GM12878 (cell line): ENCODE measurements at regions not wholly inside any gene's neighbourhood (a gene's known extent, or its start where the extent isn't known, plus 50 kb on each side); places are given as distances from the start of the nearest gene placed in this dataset.
A peak's percentile ranks its signal among the peaks of the same experiment; 100 is the strongest.

Source experiments
- ATAC-seq: fragments of 200-7000 bp; cut with Tn5 transposase; 3 replicates; pipeline ENCODE4 v1.9.1; 2020; ENCODE audit warnings: mild to moderate bottlenecking, moderate library complexity
- BruUV-seq: library from RNA; stranded (reverse); fragments of 400-500 nt; replicated peaks from 2 replicates; lab custom pipeline; 2021; lab: Mats Ljungman, UMichigan
- CTCF ChIA-PET: fragments of 300-600 bp; sonication (Branson Sonifier 250); formaldehyde crosslinking; extraction: SDS; loops from one replicate; lab custom pipeline; 2021; ENCODE audit warnings: inconsistent platforms; lab: Yijun Ruan, JAX
- POLR2A ChIA-PET: fragments of 350-600 bp; formaldehyde crosslinking; extraction: SDS; loops from one replicate; lab custom pipeline; 2021; ENCODE audit warnings: inconsistent platforms; lab: Charles Lee
- RAD21 ChIA-PET: fragments of 300-600 bp; sonication (Branson Sonifier 250); formaldehyde crosslinking; loops from one replicate; lab custom pipeline; 2023; ENCODE audit warnings: antibody characterized with exemption; ENCODE audit not compliant: unreplicated experiment; lab: Charles Lee
- SMC1A ChIA-PET: fragments of 300-600 bp; sonication (Branson Sonifier 250); formaldehyde crosslinking; loops from one replicate; lab custom pipeline; 2023; ENCODE audit not compliant: unreplicated experiment, uncharacterized antibody; lab: Charles Lee
- DNase-seq: peaks from one replicate; pipeline ENCODE4 v3.0.0-alpha.2; 2011; ENCODE audit warnings: low read depth, low spot score
- FAIRE-seq: peaks from 3 replicates; lab custom pipeline; 2011; peaks lifted over from hg19 to GRCh38; lab: Jason Lieb, UNC
- H2AFZ ChIP-seq: 2 replicates; pipeline ENCODE4 v1.6.0; 2011; ENCODE audit warnings: low read depth, low read length, control low read depth; ENCODE audit not compliant: control insufficient read depth
- H3K27ac ChIP-seq: 2 replicates; pipeline ENCODE4 v1.5.1; 2011; ENCODE audit warnings: control low read depth; ENCODE audit not compliant: control insufficient read depth, insufficient read depth
- H3K27me3 ChIP-seq, 2 experiments: replicated peaks in 1 of 2; 2 replicates each; pipeline versions ENCODE4 v1.6.0 to v1.6.1; 2011; ENCODE audit warnings: low read length in 1 of 2; ENCODE audit not compliant: control insufficient read depth in 2 of 2, insufficient read depth in 2 of 2
- H3K36me3 ChIP-seq, 2 experiments: 2 replicates each; pipeline ENCODE4 v1.5.1; 2011; ENCODE audit warnings: low read length in 1 of 2; ENCODE audit not compliant: control insufficient read depth in 2 of 2, insufficient read depth in 2 of 2
- H3K4me1 ChIP-seq: 2 replicates; pipeline ENCODE4 v1.6.1; 2011; ENCODE audit warnings: mild to moderate bottlenecking, low read length, moderate library complexity, mixed read lengths; ENCODE audit not compliant: control insufficient read depth, insufficient read depth
- H3K4me2 ChIP-seq: 2 replicates; pipeline ENCODE4 v1.6.0; 2011; ENCODE audit warnings: control low read depth; ENCODE audit not compliant: control insufficient read depth, insufficient read depth
- H3K4me3 ChIP-seq: fragments of 200-600 bp; sonication (generic); 2 replicates; pipeline ENCODE4 v1.5.1; 2016
- H3K79me2 ChIP-seq: 2 replicates; pipeline ENCODE4 v1.6.0; 2011; ENCODE audit warnings: low read length; ENCODE audit not compliant: control insufficient read depth, insufficient read depth
- H3K9ac ChIP-seq: 2 replicates; pipeline ENCODE4 v1.8.0; 2011; ENCODE audit warnings: low read length, control low read depth, mixed read lengths; ENCODE audit not compliant: control insufficient read depth, insufficient read depth
- H3K9me3 ChIP-seq: replicated peaks from 3 replicates; pipeline ENCODE4 v1.5.1; 2011; ENCODE audit warnings: mild to moderate bottlenecking, low read length; ENCODE audit not compliant: control insufficient read depth, insufficient read depth
- H4K20me1 ChIP-seq: 2 replicates; pipeline ENCODE4 v1.6.0; 2011; ENCODE audit not compliant: control insufficient read depth, insufficient read depth
- BHLHE40 ChIP-seq, 2 experiments: fragments of 450-650 bp in 1 of 2; IDR thresholded peaks; 2 replicates each; pipeline ENCODE4 v1.6.1; 2011 to 2017; ENCODE audit warnings: low read depth in 2 of 2, borderline replicate concordance in 1 of 2, improper control_type of control experiment in 1 of 2, low read length in 1 of 2, mild to moderate bottlenecking in 1 of 2
- BMI1 ChIP-seq: fragments of 450-650 bp; IDR thresholded peaks from 2 replicates; pipeline ENCODE4 v1.6.1; 2016; ENCODE audit warnings: mild to moderate bottlenecking, moderate library complexity, borderline replicate concordance
- CBX5 ChIP-seq: sonication (generic); IDR thresholded peaks from 2 replicates; pipeline ENCODE4 v1.6.1; 2016; ENCODE audit warnings: low read depth, moderate library complexity, mild to moderate bottlenecking, inconsistent platforms
- CHD2 ChIP-seq: IDR thresholded peaks from 2 replicates; pipeline ENCODE4 v1.6.1; 2011; ENCODE audit warnings: low read depth, low read length, improper control_type of control experiment, borderline replicate concordance
- CREB1 ChIP-seq: IDR thresholded peaks from 2 replicates; pipeline ENCODE4 v1.6.1; 2012; ENCODE audit warnings: low read depth, mild to moderate bottlenecking, inconsistent platforms
- ESRRA ChIP-seq: IDR thresholded peaks from 2 replicates; pipeline ENCODE4 v1.6.1; 2012; ENCODE audit warnings: mild to moderate bottlenecking, low read length, improper control_type of control experiment
- GATAD2B ChIP-seq: fragments of 450-650 bp; conservative IDR thresholded peaks from 2 replicates; pipeline ENCODE4 v1.6.1; 2017; ENCODE audit warnings: low read depth, mild to moderate bottlenecking, moderate library complexity
- IKZF1 ChIP-seq: fragments of 450-650 bp; conservative IDR thresholded peaks from 2 replicates; pipeline ENCODE4 v1.6.1; 2017; ENCODE audit warnings: antibody characterized with exemption, mild to moderate bottlenecking
- NFYB ChIP-seq: IDR thresholded peaks from 2 replicates; pipeline ENCODE4 v1.6.1; 2011; ENCODE audit warnings: low read depth, mild to moderate bottlenecking, low read length, improper control_type of control experiment, moderate library complexity; ENCODE audit not compliant: insufficient read depth
- NR2C1 ChIP-seq: fragments of 450-650 bp; IDR thresholded peaks from 2 replicates; pipeline ENCODE4 v1.6.1; 2017; ENCODE audit warnings: antibody characterized with exemption, mild to moderate bottlenecking, moderate library complexity
- POU2F2 ChIP-seq: IDR thresholded peaks from 3 replicates; pipeline ENCODE4 v1.6.1; 2011; ENCODE audit warnings: low read depth, mild to moderate bottlenecking, low read length, borderline replicate concordance
- RAD21 ChIP-seq: IDR thresholded peaks from 2 replicates; pipeline ENCODE4 v1.6.1; 2011; ENCODE audit warnings: mild to moderate bottlenecking, low read depth, low read length, moderate library complexity; ENCODE audit not compliant: insufficient read depth
- RAD51 ChIP-seq: fragments of 450-650 bp; IDR thresholded peaks from 2 replicates; pipeline ENCODE4 v1.6.1; 2016; ENCODE audit warnings: moderate library complexity, mild to moderate bottlenecking, inconsistent platforms
- SMARCA5 ChIP-seq: fragments of 450-650 bp; IDR thresholded peaks from 2 replicates; pipeline ENCODE4 v1.6.1; 2017; ENCODE audit warnings: mild to moderate bottlenecking
- SMC3 ChIP-seq: IDR thresholded peaks from 2 replicates; pipeline ENCODE4 v1.6.1; 2011; ENCODE audit warnings: low read length, improper control_type of control experiment, borderline replicate concordance
- ZNF207 ChIP-seq: fragments of 450-650 bp; IDR thresholded peaks from 2 replicates; pipeline ENCODE4 v1.6.1; 2014; ENCODE audit warnings: antibody characterized with exemption, mild to moderate bottlenecking, borderline replicate concordance
- in situ Hi-C: fragments of 300-500 bp; cut with MboI; formaldehyde crosslinking; loops from 9 replicates; pipeline ENCODE4 v1.14.3; 2018; ENCODE audit warnings: mixed read lengths
- intact Hi-C: fragments of 100-400 bp; cut with micrococcal nuclease; formaldehyde crosslinking; loops from one replicate; pipeline ENCODE4 v1.14.2; 2022; ENCODE audit not compliant: unreplicated experiment
- TF ChIP-seq, protein P1 (sequence below): IDR thresholded peaks from 2 replicates; pipeline ENCODE4 v1.6.1; 2012; ENCODE audit warnings: mild to moderate bottlenecking, low read depth, low read length
- TF ChIP-seq, protein P2 (sequence below): fragments of 450-650 bp; formaldehyde crosslinking; IDR thresholded peaks from 2 replicates; pipeline ENCODE4 v1.5.0; 2022; ENCODE audit warnings: mild to moderate bottlenecking, missing genetic modification characterization
- TF ChIP-seq, protein P3 (sequence below): IDR thresholded peaks from 2 replicates; pipeline ENCODE4 v1.6.1; 2011; ENCODE audit warnings: low read depth, low read length, improper control_type of control experiment, borderline replicate concordance

GRCh38 chr2:122866095-122866494 is 1110.6 kb downstream of the TSN start:
- in situ Hi-C loops = no loop called here
- Histone ChIP-seq H3K4me1 (no peaks in the 10 kb centered on the region), H3K4me2 (no peak overlapping the region), H3K4me3 (no peak overlapping the region), H3K27me3 (no peaks in the 10 kb centered on the region), H2AFZ (no peak overlapping the region), H4K20me1 (no peaks in the 10 kb centered on the region), H3K9ac (no peak overlapping the region), H3K27ac (no peak overlapping the region), H3K36me3 (no peaks in the 10 kb centered on the region), H3K79me2 (no peaks in the 10 kb centered on the region), H3K9me3 (no peaks in the 10 kb centered on the region)
- FAIRE-seq (no peak), DNase-seq (peak; percentile 15), ATAC-seq (peak; percentile 68)
- ChIA-PET POLR2A (no interaction called here), RAD21 (interaction anchor here (0.6 to 1.7 kb wide), 2 partner anchors 121 to 160 kb away, joined by 3 to 5 read pairs; no protein-coding TSS in a partner anchor), SMC1A (interaction anchor here (0.6 to 2.0 kb wide), 7 partner anchors 8 to 129 kb away, joined by 3 to 7 read pairs (median 4); no protein-coding TSS in a partner anchor), CTCF (no interaction called here)
- BruUV-seq = no TSS peak
- intact Hi-C loops = loop anchor here (10.0 kb wide), 1 partner anchor 161 kb away; no protein-coding TSS in a partner anchor
- TF ChIP-seq IKZF1 (peak; percentile 79), GATAD2B (0 out of 2 replicates have a peak, but pooled peaks have one; percentile 27), NR2C1 (no peak), RAD51 (no peak), BMI1 (peak; percentile 49; the same call in 1 of the 2 replicates), ESRRA (no peak), CHD2 (no peak), CREB1 (no peak), NFYB (no peak), RAD21 (no peak), ZNF207 (no peak), POU2F2 (no peak), SMARCA5 (no peak), SMC3 (no peak), CBX5 (no peak), BHLHE40 (IDR thresholded peaks at IDR 0.05; ENCODE audit: borderline replicate concordance in 1 of 2, low read depth in 2 of 2, low read length in 1 of 2) (0 out of 4 replicates have a peak, but pooled peaks of 1 of the 2 experiments have one; percentile 8)
- TF ChIP-seq, protein P1, sequence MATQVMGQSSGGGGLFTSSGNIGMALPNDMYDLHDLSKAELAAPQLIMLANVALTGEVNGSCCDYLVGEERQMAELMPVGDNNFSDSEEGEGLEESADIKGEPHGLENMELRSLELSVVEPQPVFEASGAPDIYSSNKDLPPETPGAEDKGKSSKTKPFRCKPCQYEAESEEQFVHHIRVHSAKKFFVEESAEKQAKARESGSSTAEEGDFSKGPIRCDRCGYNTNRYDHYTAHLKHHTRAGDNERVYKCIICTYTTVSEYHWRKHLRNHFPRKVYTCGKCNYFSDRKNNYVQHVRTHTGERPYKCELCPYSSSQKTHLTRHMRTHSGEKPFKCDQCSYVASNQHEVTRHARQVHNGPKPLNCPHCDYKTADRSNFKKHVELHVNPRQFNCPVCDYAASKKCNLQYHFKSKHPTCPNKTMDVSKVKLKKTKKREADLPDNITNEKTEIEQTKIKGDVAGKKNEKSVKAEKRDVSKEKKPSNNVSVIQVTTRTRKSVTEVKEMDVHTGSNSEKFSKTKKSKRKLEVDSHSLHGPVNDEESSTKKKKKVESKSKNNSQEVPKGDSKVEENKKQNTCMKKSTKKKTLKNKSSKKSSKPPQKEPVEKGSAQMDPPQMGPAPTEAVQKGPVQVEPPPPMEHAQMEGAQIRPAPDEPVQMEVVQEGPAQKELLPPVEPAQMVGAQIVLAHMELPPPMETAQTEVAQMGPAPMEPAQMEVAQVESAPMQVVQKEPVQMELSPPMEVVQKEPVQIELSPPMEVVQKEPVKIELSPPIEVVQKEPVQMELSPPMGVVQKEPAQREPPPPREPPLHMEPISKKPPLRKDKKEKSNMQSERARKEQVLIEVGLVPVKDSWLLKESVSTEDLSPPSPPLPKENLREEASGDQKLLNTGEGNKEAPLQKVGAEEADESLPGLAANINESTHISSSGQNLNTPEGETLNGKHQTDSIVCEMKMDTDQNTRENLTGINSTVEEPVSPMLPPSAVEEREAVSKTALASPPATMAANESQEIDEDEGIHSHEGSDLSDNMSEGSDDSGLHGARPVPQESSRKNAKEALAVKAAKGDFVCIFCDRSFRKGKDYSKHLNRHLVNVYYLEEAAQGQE = no peak
- TF ChIP-seq, protein P2, sequence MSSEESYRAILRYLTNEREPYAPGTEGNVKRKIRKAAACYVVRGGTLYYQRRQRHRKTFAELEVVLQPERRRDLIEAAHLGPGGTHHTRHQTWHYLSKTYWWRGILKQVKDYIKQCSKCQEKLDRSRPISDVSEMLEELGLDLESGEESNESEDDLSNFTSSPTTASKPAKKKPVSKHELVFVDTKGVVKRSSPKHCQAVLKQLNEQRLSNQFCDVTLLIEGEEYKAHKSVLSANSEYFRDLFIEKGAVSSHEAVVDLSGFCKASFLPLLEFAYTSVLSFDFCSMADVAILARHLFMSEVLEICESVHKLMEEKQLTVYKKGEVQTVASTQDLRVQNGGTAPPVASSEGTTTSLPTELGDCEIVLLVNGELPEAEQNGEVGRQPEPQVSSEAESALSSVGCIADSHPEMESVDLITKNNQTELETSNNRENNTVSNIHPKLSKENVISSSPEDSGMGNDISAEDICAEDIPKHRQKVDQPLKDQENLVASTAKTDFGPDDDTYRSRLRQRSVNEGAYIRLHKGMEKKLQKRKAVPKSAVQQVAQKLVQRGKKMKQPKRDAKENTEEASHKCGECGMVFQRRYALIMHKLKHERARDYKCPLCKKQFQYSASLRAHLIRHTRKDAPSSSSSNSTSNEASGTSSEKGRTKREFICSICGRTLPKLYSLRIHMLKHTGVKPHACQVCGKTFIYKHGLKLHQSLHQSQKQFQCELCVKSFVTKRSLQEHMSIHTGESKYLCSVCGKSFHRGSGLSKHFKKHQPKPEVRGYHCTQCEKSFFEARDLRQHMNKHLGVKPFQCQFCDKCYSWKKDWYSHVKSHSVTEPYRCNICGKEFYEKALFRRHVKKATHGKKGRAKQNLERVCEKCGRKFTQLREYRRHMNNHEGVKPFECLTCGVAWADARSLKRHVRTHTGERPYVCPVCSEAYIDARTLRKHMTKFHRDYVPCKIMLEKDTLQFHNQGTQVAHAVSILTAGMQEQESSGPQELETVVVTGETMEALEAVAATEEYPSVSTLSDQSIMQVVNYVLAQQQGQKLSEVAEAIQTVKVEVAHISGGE (CRISPR knock-in tag) = no peak
- TF ChIP-seq, protein P3, sequence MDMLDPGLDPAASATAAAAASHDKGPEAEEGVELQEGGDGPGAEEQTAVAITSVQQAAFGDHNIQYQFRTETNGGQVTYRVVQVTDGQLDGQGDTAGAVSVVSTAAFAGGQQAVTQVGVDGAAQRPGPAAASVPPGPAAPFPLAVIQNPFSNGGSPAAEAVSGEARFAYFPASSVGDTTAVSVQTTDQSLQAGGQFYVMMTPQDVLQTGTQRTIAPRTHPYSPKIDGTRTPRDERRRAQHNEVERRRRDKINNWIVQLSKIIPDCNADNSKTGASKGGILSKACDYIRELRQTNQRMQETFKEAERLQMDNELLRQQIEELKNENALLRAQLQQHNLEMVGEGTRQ = no peak
